GM21367 (cell line): ENCODE measurements at regions not wholly inside any gene's neighbourhood (a gene's known extent, or its start where the extent isn't known, plus 50 kb on each side); places are given as distances from the start of the nearest gene placed in this dataset.

ENCODE experiments used
- ATAC-seq: cut with Tn5 transposase; IDR thresholded peaks from one replicate; pipeline ENCODE4 v1.9.1; 2021; ENCODE audit not compliant: unreplicated experiment

DNA sequence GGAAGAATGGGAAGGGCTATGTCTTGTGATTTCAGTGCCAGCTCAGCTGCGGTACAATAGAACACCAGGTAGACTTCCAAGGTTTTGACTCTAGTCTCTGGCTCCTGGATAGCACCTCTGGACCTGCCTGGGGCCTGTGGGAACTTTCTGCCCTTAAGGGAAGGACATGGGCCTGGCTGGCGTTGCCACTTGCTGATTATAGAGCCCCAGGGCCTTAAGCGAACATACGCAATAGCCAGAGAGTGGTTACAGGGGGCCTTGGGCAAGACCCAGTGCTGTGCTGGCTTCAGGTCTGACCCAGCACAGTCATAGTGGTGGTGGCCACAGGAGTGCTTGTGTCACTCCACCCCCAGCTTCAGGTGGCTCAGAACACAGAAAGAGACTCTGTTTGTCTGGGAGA, 131.1 kb upstream of the COL21A1 start:
- no peak for ATAC-seq

- no peak for ATAC-seq
Measured at GRCh38 chr6:56377295-56377694, 129.9 kb upstream of the COL21A1 start.

- no peak for ATAC-seq
Measured at GRCh38 chr6:56375806-56376205, 128.4 kb upstream of the COL21A1 start.

- no peak for ATAC-seq
Measured at GRCh38 chr6:56374841-56375369, 127.5 kb upstream of the COL21A1 start.

- ATAC-seq = no peak
Measured at GRCh38 chr6:56372406-56372995, 125.1 kb upstream of the COL21A1 start.

GRCh38 chr6:56370561-56371211, 123.3 kb upstream of the COL21A1 start:
- no peak for ATAC-seq

DNA sequence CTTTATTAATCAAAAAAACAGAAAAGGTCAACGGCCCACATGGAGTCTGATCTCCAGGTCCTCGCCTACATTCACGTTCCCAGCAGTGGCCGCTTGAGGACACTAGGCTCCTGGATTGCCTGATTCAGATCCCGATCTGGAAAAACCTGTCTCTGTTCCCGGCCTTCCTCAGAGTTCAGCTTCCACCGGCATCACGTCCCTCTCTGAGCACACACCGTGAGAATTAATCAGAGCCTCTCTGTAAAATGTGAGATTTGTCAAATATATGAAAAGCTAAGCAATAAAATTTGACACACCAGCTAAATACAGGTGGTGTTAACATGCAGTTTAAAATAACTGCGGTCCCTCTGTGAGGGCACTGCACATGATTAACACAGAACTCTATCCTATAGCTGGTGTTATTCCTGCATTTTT, 122.8 kb upstream of the COL21A1 start:
- no peak for ATAC-seq

- no peak for ATAC-seq
Measured at GRCh38 chr6:56368491-56368890, 121.1 kb upstream of the COL21A1 start.

DNA sequence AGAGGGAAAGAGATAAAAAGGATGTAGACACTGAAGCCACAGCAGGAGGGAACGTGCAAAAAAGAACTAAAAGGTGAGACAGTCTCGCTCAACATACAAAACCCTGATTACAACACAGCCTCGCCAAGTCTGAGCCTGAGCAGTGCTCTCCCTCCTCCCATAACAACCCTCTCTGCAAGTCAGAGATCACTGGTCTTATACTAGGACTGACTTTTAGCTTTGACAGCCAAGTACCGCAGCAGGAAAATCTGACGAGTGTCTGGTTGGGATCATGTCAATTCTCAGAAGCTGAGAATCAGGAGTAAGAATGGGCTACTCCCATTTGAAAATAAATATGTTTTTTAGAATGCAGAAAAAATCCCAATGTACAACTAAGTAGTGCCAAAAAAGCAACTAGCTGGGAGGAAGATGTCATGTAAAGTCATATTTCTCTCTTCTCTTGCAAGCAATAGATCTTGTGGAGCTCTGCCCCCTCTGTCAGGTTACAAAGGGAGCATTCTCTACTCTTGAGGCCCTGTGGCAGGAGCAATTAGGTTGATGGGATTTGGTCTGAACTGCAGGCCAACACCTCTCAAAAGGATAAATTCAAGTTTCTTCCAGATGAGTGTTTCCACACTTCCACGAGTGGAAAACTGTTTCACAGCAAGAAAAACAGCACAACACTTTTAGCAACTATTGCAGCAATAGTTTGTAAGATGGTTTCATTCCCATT, 118.9 kb upstream of the COL21A1 start:
- ATAC-seq = no peak

GRCh38 chr6:56364827-56365339, 117.5 kb upstream of the COL21A1 start:
- no peak for ATAC-seq

DNA sequence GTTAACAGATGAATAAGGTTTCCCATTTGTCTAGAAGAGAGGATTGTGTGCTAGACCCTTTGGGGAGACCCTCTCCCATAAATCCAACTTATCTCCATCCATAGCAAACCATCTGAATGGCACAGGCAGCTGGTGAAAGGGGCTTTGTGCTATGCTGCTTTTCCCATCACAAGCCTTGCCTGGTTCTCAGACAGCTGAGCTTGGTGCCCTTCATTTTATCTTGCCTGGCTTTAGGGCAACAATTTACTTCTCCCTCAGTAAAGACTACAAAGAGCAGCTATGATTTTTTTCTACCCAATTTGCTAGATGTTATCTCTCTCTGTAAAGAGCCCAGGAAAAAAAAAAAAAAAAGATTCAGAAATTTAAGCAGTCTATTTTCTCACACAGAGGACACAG, 117.0 kb upstream of the COL21A1 start:
- no peak for ATAC-seq

- ATAC-seq = no peak
Measured at GRCh38 chr6:56363796-56364430, 116.5 kb upstream of the COL21A1 start.

DNA sequence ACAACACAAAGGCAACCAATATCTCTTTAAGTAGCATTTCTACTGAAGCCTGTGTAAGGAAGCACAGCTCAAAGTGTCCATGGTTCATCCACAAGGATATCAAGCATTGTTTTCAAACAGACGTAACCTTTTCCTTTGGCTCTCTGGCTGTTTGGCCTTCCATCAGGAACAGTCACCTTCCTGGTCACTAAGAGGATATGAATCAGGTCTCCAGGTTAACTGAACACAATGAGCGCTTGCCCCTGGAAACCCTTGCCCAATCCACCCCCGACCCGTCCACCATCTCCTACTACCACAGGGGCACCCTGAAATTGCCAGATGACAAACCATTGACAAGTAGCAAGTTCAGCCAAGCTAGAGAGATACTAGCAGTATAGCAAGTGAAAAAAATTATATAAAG, 114.4 kb upstream of the COL21A1 start:
- no peak for ATAC-seq

DNA sequence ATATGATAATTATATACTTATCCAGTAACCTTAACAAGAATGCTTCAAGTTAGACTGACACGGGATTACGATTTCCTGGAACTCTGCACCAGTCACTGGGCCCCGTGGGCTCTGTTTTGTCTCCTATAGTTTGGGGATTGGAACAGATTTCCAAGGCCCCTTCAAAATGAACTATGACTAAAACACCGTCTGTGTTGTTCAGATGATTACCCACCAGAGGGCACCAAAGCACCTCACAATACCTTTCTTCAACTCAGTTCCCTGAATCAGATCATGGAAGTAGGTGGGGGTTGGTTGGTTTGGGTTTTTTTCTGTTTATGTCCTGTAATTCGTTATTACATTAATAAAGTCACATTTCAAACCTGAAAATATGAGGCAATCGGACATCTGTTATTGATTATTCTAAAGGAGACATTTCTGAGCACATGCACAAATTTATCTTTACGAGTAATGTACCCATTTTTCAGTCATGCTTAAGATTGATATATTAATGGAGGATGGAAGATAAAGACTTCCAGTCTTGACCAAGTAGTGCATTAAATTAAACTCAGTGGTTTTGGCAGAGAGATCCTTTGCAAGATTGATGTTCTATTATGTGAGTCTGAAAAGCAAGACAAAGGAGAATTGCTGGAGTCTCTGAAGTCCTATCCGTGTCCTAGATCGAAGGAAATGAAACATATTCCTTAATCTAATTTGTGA, 112.0 kb upstream of the COL21A1 start:
- ATAC-seq = peak; percentile 81

DNA sequence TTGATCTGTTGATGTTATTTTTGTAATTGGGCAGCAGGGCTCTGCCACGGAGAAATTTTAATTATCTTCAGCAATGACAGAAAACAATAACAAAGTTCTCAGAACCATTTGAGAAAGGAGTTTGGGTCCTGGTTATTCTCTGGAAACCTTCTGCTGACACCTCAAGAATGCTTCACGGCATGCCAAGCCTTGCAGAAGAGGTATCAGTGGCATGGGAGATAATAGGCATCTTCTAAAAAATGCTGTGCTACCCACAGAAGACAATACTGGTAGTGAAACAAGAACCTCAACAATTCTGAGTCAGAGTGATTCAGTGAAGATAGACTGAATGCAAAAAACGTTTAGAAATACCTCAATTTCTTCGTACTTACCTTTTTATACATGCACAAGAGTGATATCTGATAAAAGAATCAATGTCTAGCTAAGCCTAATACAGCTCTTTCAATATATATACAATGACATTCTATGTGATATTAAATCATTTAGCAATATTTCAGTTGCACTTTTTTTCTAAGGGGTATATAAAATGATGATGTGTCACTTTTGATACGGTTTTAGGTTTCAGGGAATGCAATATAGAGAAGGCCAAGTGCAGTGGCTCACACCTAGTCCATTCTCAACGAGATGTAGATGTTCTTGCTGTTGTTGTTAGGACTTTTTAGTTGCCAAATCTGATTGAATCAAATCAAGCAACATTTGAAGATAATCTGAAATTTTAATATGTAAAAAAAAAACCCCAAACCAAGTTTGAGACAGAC, 110.4 kb upstream of the COL21A1 start:
- no peak for ATAC-seq

DNA sequence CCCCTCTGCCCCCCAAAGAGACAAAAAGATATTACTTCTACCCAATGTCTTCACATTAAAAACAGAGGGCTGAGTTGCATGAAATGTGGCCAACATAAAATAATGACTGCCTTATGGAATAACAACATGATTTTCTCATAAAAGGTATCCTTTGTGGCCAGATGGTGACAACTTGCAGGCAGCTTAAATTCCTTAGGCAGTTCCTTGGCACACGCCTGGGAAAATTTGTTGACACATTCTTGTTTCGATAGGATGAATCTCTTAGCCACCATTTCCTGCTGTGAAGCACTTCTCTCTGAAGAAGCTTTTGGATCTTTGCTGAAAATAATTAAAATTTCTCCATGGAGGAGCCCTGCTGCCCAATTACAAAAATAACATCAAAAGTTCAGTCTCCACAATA, 109.0 kb upstream of the COL21A1 start:
- no peak for ATAC-seq

GRCh38 chr6:56353860-56354259, 106.5 kb upstream of the COL21A1 start:
- no peak for ATAC-seq

DNA sequence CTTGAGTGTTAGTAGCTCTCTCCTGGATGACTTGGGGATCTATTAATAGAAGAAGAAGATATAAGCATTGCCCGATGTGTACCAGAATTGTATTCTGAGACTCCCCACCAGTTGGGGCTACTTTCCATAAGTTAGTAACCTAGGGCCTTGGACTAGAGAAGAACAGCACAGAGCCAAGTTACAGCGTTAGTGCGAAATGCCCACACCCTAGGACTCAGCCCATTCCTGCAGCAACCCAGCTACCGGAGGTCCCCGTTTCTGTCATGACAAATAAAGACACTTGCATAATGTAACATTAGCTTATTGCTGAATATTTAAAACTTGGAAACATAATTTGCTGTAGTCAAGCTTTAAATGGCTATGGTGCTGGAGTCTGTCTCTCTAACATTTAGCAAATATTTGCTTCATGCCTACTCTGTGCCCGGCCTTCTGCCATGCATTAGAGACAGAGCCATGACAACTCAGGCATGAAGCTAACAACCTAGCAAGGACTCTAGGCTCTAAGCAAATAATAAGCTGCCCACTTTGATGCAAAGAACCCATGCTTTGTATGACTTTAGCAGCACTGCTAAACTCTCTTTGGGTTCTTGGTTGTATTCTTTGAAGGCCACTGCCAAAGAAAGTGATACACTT, 103.4 kb upstream of the COL21A1 start:
- ATAC-seq = no peak

DNA sequence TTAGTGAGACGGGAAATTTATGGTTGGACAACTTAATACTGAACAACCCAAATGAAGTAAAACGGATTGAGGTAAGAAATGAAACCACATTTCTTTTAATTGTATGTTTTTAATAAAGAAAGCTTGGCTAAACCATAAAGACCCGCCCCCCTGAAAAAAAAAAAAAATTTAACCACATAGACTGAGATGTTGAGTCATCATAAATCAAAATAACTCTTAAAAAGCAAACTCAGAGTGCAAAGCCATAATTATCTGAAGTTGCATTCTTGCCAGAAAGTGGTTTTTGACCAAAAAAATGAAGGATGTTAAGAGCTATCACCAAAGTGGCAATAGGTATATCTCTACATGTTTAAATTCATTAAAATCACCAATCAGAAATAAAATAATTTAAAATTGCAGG, 101.8 kb upstream of the COL21A1 start:
- ATAC-seq = no peak

DNA sequence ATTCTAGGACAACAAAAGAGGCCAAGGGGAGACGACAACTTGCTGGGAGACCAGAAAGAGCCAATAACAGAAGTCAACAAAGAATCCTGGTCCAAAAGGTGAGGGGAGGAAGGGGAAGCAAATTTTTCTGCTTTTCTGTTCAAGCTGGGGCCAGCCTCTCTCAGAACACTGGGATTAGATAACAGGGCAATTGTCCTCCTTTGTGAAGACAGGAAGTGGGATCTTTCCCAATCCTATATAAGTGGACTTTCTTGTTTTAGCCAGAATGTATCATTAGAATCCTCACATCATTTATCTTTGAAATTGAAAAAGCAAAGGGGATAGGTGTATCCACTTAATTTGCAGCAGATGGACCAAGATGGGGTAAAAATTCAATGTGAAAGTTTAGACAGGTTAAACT, 101.2 kb upstream of the COL21A1 start:
- ATAC-seq = no peak
